SKM-1 (cell line): ENCODE measurements at regions not wholly inside any gene's neighbourhood (a gene's known extent, or its start where the extent isn't known, plus 50 kb on each side); places are given as distances from the start of the nearest gene placed in this dataset.
"Not testable (repeated sequence)": the region's sequence is repeated elsewhere in the genome, so short reads cannot be mapped to it uniquely, and the experiment has no call there.

Source experiments
- DNase-seq: peaks from one replicate; lab custom pipeline; 2025; ENCODE audit not compliant: unreplicated experiment; lab: John Stamatoyannopoulos, UW

- DNase-seq = no peak
Observed at GRCh38 chr16:17563323-17564091, 92.7 kb upstream of the XYLT1 start.

- DNase-seq = no peak
Observed at GRCh38 chr16:17561056-17561455, 90.3 kb upstream of the XYLT1 start.

- DNase-seq = no peak
Observed at GRCh38 chr16:17560548-17560947, 89.8 kb upstream of the XYLT1 start.

- no peak for DNase-seq
Observed at GRCh38 chr16:17559394-17559793, 88.6 kb upstream of the XYLT1 start.

- no peak for DNase-seq
Observed at GRCh38 chr16:17557949-17558348, 87.2 kb upstream of the XYLT1 start.

- DNase-seq = no peak
Observed at GRCh38 chr16:17557480-17557879, 86.7 kb upstream of the XYLT1 start.

- DNase-seq = no peak
Observed at GRCh38 chr16:17556276-17557052, 85.7 kb upstream of the XYLT1 start.

GRCh38 chr16:17555176-17555575, 84.4 kb upstream of the XYLT1 start:
- DNase-seq = no peak

- DNase-seq = no peak
Observed at GRCh38 chr16:17552351-17552750, 81.6 kb upstream of the XYLT1 start.

- DNase-seq = not testable (repeated sequence)
Observed at GRCh38 chr16:17551682-17552081, 80.9 kb upstream of the XYLT1 start.

GRCh38 chr16:17548825-17549224, 78.1 kb upstream of the XYLT1 start:
- DNase-seq = no peak

GRCh38 chr16:17544785-17545184, 74.0 kb upstream of the XYLT1 start:
- DNase-seq = no peak

GRCh38 chr16:17544304-17544703, 73.5 kb upstream of the XYLT1 start:
- no peak for DNase-seq

GRCh38 chr16:17543073-17543472, 72.3 kb upstream of the XYLT1 start:
- DNase-seq = no peak

GRCh38 chr16:17541324-17541723, 70.6 kb upstream of the XYLT1 start:
- DNase-seq = no peak

GRCh38 chr16:17538927-17539326, 68.2 kb upstream of the XYLT1 start:
- no peak for DNase-seq

GRCh38 chr16:17532338-17532995, 61.7 kb upstream of the XYLT1 start:
- DNase-seq = no peak

GRCh38 chr16:17529982-17530760, 59.4 kb upstream of the XYLT1 start:
- DNase-seq = no peak

- no peak for DNase-seq
Observed at GRCh38 chr16:17526956-17527937, 56.5 kb upstream of the XYLT1 start.

GRCh38 chr16:17524656-17525055, 53.9 kb upstream of the XYLT1 start:
- no peak for DNase-seq
